NCI-H128 (cell line): ENCODE measurements at regions not wholly inside any gene's neighbourhood (a gene's known extent, or its start where the extent isn't known, plus 50 kb on each side); places are given as distances from the start of the nearest gene placed in this dataset.

Source experiments
- DNase-seq: peaks from one replicate; lab custom pipeline; 2025; ENCODE audit not compliant: unreplicated experiment; lab: John Stamatoyannopoulos, UW

GRCh38 chr4:1465173-1466033, 59.2 kb upstream of the NKX1-1 start:
- DNase-seq: no peak

DNA sequence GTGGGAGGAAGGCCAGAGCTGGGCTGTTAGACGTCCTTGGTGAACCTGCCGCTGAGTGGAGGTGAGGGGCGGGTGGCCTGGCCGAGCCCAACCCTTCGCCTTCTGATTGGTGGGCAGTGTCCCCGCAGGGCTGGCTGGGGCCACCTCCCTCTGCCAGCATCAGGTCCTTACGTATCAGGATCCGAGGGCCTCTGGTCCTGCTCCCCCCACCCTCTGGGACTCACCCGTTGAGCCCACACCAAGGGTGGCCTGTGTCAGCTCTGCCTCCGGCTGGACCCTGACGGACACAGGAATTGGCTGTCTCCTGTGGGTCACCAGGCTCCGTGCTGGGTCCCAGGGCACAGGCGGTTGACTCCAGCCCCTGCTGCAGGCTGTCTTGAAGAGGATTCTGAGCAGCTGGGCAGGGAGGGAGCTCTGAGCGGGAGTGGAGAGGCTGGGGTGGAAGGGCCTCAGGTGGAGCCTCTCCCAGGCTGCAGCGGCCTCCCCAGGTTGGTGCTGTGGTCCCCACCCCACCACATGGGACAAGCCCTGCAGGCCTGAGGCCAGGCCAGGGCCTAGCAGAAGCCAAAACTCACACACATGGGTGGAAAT, 58.4 kb upstream of the NKX1-1 start:
- no peak for DNase-seq

- no peak for DNase-seq
These were observed 57.8 kb upstream of the NKX1-1 start for GRCh38 chr4:1463927-1464540.

DNA sequence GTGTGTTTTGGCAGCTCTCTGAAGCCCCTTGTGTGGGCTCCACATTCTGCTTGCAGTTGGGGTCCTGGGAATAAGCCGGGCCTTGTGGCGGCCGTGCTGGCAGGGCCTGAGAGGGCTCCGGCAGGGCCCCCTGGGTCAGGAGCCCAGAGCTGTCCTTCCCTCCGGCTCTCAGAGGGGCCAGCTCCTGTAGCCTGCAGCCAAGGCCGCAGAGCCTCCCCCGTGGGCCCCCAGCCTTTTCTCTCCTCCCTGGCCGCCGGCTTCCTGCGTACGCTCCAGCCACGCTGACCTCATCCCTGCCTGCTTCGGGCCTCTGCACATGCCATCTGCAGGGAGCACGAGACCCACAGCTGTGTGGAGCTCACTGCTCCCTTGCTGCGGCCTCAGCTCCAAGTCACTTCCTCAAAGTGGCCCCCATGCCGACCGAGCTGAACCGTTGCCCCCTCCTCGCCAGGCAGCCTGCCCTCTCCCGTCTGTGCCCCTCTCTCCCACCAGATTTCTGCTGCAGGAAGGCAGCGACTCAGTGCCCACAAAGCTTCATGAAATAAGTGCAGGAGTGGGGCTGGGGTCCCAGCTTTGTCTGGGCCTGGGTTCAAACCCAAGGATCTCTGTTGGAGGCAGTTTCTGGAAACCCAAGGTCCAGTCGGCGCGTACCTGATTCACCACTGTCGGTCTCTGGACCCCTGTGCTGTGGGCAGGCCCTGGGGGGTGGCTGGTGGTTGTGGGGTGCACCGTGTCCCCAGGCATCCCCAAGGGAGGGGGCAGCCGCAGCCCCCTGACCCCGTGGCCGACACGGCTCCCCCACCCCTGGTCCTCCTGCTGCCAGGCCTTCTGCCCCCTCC, 57.1 kb upstream of the NKX1-1 start:
- DNase-seq: no peak

GRCh38 chr4:1462768-1463075, 56.5 kb upstream of the NKX1-1 start:
- no peak for DNase-seq

DNA sequence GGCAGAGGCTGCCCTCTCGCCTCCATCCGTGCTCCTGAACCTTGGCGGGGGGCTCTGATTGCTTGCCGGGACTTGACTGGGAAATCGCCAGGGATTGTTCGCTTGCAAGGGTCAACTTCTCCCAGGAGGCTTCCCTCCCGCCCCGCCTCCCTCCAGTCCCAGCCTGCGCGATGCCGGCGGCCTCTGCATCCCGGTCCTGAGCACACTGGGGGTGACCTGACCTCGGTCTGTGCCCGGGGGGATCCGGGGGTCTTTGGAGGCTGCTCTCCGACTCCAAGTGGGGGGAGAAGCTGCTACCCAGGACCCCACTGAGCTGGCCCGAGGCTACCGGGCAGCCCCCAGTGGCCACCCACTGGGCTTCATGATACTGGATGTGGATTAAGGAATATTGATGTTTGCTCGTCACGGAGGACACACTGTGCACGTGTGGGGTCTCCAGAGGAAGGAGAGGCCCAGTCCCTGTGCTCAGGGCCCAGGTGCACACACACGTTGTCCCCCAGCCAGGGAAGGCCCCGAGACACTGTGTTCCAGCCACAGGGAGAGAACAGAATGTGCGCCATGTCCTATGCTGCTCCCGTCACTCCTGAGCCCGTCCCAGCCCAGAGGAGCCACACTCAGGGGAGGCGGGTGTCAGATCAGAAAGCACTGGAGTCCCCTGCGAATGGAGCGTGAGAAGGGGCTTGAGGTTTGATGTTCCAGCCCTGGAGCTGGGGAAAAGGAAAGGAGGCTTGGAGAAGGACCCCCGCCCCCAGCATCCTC, 55.9 kb upstream of the NKX1-1 start:
- DNase-seq: no peak

- no peak for DNase-seq
These were observed 55.0 kb upstream of the NKX1-1 start for GRCh38 chr4:1460967-1461868.

DNA sequence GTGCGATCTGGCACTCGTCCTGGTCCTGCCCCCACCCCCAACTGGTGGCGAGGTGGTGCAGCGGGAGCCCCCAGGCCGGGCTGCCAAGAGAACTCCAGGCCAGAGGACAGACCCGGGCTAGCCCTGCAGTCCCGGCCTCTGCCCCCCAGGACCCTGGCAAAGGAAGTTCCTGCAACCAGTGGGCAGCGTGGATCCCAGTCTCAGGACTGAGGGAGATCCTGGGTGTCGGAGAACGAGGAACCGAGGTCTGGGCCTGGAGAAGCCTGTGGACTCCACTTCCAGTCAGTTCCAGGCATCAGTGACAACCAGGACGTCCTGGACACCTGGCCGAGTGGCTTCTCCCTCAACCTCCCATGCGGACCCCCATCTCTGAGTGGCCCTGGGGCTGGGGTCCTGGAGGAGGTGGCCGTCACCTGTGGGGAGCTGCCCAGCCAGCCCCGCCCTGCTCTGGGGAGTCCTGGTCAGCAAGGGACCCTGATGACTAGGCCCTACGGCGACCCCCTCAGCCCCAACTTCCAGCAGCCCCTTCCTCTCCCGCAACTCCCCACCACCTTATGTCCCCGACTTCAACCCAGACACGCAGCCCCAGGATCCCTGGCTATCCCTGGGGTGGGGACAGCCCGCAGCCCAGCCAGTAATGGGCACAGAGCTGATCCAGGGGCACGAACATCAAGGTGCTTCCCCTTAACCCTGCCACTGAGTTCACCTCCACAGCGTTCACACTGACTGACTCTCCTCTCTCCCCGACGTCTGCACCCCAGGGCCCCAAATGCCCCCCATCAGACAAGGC, 53.7 kb upstream of the NKX1-1 start:
- no peak for DNase-seq

DNA sequence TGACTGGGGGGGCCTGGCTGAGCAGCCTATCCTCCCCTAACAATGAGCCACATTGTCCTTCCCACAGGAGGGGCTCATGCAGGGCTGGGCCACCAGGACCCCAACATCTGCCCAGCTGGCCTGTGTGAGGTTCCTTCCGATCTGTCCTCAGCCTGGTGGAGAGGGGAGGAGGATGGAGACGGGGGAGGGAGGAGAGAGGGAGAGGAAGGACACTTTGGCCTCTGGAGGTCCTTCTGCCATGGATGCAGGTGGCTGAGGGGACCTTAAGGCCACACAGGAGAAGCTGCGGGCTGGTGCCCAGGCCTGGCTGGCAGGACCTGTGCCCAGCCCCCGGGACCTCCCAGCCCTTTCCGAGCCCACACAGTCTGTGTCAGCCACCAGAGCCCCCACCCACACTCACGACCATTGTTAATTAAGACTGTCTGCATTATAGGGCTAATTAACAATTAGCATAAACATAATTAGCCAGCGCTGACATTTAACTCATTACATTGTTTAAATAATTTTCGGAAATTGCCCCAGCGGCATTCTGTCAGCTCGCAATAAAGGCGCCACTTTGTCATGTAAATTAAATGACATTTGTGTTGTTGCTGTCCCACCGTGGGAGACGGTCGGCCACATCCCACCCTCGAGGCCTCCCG, 53.0 kb upstream of the NKX1-1 start:
- DNase-seq: no peak

DNA sequence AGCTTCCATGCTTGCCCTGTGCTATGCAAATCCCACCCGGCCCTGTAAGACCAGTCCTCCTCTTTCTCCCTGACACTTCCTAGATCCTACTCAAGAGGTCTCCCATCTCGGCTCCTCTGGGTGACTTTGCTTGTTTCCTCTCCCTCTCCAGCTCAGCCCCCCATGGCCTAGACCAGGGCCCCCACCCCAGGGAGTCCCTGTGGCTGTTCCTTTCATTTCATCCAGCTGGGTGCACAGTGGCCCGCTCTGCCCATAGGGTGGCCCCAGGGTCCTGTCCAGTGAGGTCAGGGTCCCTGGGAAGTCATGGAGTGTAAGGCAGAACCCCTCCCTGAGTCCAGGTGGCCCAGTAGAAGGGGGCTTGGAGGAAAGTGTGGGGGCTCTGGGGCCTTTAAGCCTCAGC, 52.3 kb upstream of the NKX1-1 start:
- DNase-seq: no peak
